Hematopoietic multipotent progenitor cell treated with erythropoietin and hydrocortisone succinate and interleukin-3 and kit ligand, for 15 days (in vitro differentiated cells): ENCODE measurements at regions not wholly inside any gene's neighbourhood (a gene's known extent, or its start where the extent isn't known, plus 50 kb on each side); places are given as distances from the start of the nearest gene placed in this dataset.
"Not testable (repeated sequence)": the region's sequence is repeated elsewhere in the genome, so short reads cannot be mapped to it uniquely, and the experiment has no call there.

Source experiments
- DNase-seq: peaks from one replicate; pipeline ENCODE4 v3.0.0-alpha.2; 2015; ENCODE audit warnings: low spot score

DNA sequence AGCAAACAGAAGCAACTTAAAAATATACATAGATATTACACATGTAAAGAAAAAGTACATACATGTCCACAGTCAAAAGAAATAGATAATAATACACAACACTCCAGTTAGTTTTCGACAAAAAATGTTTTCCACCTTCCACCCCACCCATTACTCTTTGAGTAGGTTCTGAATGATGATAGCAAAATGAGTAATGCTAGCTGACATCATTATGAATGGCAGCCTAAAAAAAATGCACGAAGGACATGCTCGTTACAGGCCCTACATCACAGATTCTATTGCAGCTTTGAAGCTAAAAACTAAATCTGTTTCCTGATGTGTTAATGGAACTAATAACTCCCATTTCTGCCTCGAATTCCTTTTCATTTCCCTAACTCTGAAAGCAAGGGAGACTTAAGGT is 578.7 kb upstream of the NETO1 start:
- DNase-seq = no peak

DNA sequence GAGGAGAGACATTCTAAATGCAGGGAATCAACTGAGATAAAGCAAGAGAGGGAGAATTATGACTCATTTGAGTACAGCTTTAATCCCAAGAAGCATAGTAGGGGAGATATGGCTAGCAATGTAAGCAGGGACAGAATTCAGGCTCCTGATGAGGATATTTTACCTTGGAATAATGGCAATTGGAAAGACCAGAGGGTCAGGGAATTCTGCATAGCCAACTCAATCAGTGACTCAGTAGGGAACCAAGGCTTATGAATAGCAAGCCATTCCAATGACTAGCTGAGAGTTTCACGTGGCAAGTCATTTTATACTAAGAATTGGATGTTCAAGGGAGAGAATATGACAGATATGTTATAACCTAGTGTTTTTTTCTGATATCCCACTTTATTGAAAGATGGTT is 563.8 kb upstream of the NETO1 start:
- no peak for DNase-seq

DNA sequence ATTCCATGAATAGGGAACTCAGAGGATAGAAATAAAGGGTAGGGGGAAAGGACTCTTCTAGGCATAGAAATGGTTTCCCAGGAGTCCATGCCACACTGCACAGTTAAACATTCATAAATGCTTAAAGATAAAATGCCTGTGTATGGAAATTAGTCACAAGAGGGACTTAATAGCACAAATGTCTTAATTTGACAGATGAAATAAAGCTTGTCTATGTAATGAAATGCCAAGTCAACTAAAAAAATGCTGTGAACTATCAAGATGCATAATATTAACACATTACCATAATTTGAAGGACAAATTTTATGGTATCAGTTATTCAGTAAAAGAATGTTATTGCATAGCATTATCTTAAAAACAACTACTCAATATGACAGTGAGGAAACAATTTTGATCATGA is 553.2 kb upstream of the NETO1 start:
- no peak for DNase-seq

DNA sequence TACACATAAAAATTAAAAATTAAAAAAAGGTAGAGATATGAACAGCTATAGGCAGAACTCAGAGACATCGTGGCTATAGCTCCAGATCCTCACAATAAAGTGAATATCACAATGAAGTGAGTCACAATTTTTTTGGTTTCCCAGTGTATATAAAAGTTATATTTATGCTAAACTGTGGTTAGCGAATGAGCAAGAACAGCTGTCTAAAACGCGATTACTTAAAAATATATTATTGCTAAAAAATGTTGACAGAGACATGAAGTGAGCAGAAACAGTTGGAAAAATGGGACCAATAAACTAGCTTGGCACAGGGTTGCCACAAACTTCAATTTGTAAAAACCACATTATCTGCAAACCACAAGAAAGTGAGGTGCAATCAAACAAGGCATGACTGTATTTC is 551.7 kb upstream of the NETO1 start:
- DNase-seq = no peak

DNA sequence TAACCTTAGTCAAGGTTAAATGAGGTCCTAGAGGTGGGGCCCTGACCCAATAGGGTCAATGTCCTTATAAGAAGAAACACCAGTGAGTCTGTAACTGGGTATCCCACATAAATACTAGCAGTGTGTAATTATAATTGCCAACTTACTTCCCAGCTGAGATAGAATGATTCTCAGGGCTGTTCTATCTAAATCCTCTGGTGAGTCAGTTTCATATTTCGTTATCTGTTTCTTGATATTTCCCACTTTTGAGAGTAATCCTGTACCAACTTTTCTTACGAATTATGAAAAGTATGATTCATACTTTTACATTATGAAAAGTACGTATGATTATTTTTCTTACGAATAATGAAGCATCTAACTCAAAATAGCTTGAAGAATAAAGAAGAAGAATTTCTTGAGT is 546.8 kb upstream of the NETO1 start:
- no peak for DNase-seq

DNA sequence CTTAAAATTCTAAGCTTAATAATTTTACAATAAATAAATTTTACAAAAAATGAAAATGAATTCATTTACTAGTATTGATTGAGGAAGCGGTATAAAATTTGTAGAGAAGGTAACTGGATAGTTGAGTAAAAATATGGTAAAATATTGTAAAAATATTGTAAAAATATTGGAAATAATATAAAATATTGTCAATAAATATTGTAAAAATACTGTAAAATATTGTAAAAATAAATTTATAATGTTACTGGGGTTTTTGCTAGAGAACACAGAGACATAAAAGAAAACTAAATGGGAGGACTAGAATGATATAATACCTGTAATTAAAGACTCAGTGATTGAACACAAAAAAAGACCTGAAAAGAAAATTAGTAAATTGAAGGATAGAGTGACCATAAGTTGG is 546.3 kb upstream of the NETO1 start:
- no peak for DNase-seq

DNA sequence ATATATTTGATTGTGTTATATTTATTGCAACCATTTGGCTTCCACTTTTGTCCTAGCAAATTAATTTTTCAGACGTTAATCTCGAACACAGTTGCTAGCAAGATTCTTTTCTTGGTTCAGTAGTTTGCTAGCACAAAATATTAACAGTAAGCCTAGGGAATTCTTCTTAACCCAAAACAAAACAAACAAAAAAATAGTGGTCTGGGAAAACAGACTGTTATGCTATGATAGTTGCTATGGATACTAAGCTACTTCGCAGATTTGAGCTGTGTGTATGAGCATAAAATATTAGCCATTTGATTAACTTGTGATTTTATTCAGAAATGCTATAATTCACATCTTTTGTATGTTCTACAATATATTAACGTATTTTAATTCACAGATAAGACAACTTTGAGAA is 541.5 kb upstream of the NETO1 start:
- DNase-seq = no peak

DNA sequence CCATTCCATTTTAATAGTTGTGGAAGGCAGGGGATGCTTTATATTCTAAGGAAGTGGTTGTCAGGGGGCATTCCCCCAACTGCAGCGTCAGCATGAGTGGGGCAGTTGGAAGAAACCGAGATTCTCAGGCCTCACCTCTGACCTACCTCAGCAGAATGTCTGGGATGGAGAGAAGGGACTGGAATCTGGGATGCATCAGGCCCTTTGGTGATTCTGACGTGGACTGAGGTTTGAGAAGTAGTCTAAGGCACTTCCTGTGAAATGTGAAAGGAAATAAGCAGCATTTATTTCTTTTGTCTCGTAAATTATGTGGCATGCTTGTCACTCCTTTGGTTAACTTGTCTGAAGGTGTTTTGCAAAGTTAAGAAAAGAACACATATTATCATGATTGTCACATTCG is 540.7 kb upstream of the NETO1 start:
- no peak for DNase-seq

DNA sequence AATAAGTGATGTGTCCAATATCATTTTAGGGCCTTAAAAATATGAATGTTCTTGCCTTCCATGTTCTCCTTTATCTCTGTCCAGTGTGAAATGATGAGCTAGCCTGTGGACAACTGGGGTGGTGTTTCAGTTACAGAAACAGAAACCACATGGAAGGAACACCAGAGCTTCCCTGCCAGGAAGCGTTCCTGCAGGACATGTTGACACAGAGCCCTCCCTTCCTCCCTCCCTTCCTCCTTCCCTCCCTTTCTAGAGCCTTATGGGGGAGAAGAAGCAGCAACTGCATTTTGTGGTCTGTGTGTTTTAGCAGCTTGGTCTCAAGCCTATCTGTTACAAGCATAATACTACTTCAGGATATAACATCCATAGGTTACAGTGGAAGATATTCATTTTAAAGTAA is 539.7 kb upstream of the NETO1 start:
- DNase-seq = no peak

DNA sequence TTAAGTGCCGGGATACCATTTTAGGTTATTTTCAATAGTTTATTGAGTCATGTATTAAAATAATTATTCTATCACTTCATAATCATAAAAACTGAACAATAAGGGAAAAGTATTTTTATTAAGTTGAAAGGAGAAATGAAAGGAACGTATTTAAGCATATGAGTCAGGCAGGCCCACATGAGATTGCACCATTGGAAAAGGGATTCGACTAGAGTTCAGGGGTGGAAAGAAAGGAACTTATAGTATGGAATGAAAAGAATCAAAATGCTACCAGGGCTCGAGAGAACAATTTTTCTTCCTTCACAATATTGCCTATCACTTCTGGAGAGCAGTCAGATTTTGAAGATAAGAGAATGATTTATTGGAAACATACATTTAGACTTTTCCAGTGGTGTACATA is 516.5 kb upstream of the NETO1 start:
- no peak for DNase-seq

DNA sequence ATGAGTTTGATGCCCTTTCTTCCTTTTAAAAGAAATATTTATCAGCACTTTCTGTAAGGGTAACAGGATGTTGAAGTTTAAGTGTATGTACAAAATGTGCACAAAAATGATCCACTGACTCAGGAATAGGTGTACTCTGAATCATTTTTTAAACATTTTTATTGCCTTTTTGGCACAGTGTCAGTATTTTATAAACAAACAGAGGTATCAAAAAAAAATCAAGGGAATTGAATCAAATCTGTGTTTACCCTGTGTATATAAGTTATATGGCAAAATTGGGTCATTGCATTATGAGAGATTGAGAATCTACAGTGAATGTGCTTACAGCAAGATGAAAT is 513.9 kb upstream of the NETO1 start:
- no peak for DNase-seq

DNA sequence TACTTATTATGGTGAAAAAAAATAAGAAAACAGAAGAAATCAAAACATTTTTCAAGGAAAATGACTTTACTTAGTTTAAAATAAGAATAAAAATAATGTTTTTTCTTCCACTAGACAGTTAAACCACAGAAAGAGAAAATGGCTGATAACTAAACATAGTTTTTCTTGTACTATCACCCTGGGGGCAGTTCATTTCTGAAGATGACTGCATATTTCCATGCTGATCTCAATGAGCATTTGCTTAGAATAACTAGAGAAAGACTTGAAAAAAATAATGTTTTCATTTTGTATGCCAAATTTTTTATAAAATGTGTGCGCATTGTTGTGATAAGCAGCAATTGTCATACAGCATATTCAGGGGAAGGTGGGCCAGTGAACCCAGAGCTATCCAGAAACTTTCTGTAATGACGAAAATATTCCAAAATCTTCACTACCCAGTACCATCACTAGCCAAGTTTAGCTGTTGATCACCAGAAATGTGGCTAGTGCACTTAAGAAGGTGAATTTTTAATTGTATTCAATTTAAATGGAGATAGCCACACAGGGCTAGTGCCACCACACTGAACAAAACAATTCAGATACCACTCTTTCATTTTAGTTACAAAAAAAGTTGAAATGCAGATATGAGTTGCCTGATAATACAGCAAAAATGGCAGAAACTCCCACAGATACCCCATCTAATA is 513.4 kb upstream of the NETO1 start:
- DNase-seq = no peak

DNA sequence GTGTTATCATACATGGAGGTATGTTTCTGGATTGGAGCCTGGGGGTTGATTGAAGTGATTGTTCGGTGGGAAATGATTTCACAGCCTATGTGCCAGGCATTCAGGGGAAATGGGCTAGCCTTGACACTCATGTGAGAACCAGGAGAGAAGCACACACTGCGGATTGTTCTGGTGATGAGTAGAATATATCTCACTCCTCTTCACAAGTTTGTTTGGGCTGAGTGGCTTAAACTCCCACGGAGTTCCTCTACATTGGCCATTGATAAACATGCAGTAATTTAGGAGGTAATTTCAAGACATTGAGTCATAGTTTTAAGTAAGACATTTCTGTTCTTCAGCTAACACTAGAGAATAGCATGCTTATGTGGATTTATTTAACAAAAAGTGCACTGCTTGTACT is 498.9 kb upstream of the NETO1 start:
- DNase-seq = no peak

DNA sequence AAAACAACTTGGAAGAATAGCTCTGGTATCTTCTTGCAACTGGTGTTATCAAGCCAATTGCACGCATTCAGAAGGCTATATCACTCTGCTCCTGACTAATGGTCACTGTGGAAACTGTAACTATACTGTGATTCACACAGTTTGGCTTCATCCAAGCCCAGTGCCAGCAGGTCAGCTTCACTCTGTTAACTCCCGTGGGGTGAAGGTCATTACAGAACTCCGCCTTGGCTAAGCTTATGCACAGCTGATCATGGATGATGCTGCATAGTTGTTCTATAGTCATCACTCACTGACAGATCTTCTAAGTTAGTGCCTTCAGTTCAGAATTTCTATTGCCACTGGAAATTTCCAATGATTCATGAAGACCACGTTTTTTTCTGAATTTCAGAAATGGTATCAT is 497.2 kb upstream of the NETO1 start:
- DNase-seq = no peak

DNA sequence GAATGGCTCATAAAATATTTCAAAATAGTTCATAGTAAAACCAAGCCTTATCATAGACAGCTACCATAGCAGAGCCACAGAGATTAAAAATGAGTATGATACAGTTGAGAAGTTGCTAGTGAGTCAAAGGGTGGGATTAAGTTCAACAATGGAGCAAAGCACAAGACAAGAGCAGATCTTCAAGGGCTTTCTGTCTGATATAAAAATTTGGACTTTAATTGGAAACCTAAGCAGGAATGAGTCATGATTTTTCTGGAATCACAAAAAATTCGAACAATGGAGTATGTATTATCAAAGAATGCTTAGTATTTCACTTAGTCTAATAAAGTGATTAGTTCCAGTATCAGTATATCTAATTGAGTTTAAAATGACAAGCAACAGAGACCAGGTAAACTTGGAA is 487.3 kb upstream of the NETO1 start:
- no peak for DNase-seq

DNA sequence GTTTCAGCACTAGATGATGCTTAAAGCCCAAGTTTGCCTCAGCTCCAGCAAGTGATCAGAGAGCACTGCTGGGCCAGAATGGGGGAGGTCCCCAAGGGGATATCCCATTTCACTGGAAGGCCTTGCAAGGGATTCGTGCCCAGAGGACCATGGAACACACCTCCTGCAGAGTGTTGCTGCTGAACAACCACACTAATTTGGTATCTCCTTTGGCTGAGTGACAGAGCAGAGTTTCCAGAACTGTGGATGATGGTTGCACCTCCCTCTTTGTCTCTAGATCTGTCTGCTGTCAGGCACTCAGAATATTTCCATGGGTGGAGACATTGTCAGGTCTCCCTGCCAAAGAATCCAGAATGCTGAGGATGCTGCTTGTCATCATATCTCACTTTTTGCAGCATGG is 484.8 kb upstream of the NETO1 start:
- no peak for DNase-seq

DNA sequence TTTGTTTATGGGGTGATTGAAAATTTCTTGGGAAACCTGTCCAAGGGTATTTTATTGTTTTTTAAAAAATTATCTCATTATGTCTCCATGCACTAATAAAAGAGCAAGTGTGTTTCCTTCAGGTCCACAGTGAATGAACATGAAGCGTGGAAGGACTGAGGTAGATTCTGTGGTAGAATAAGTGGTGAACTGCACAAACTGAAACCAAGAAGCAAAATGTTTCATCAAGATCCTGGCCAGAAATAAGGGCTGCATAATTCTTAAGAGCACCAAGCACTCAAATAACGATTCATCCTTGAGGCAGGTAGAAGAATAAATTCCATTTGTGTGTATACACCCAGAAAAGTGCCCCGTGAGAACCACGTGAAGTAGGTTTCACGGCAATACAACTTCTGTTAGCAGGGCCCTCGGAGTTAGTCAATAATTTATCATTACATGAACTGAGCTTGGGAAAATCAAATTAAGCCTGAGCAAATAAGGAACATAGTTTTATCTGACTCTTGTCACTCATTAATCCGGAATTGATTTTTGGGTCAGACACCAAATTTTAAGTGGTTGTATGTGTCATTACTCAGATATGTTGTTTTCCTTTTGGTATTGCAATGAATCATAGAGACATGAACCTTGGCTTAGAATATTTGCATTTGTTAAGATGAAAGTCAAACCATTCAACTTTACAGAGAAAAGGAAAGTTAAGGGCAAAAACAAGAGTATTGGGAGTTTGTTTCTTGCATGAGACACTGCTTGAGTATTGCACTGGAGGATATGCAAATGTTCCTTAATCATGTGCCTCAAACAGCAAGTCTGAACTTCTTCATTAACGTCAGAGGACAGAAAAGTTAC is 472.6 kb upstream of the NETO1 start:
- DNase-seq = no peak

DNA sequence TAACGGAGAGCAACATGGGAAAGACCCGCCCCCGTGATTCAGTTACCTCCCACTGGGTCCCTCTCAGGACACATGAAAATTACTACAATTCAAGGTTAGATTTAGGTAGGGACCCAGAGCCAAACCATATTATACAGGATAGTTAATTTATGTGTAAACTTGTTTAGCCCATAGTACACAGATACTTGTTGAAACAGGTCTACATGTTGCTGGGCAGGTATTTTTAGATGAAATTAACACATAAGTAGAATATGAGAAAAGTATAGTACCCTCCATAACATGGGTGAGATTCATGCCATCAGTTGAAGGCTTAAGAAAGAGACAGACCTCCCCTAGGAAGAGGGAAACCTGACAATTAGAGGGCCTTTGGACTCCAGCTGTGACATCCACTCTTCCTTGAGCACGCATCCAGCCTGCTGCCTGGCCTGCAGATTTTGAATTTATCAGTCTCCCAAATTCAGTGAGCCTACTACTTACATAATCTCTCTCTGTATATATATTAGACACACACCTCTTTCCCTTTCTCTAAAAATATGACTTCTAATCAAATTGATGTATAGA is 463.5 kb upstream of the NETO1 start:
- DNase-seq = no peak

DNA sequence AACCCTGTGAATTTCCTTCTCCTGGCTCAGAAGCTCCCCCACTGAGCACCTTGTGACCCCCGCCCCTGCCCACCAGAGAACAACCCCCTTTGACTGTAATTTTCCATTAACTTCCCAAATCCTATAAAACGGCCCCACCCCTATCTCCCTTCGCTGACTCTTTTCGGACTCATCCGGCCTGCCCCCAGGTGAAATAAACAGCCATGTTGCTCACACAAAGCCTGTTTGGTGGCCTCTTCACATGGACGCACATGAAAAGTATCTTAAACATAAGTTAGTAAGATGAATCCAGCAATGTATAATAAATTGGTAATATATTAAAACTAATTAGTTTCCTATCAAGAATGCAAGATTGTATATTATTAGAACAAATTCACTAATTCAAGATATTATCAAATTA is 462.3 kb upstream of the NETO1 start:
- not testable (repeated sequence) for DNase-seq

DNA sequence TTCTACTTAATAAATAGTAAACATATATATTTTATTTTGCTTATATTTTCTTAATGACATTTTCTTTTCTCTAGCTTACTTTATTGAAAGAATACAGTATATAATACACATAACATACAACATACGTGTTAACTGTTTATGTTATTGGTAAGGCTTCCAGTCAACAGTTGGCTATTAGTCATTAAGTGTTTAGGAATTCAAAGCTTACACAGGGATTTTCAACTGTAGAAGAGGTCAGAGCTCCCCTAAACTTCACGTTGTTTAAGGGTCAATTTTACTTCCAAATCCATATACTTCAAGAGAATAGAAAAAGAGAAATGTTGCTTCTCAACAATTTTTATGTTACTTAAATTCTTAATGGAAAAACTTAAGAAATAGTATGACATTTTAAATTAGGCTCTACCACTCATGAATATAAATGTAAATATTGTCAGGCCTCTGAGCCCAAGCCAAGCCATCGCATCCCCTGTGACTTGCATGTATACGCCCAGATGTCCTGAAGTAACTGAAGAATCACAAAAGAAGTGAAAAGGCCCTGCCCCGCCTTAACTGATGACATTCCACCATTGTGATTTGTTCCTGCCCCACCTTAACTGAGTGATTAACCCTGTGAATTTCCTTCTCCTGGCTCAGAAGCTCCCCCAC is 456.5 kb upstream of the NETO1 start:
- not testable (repeated sequence) for DNase-seq

DNA sequence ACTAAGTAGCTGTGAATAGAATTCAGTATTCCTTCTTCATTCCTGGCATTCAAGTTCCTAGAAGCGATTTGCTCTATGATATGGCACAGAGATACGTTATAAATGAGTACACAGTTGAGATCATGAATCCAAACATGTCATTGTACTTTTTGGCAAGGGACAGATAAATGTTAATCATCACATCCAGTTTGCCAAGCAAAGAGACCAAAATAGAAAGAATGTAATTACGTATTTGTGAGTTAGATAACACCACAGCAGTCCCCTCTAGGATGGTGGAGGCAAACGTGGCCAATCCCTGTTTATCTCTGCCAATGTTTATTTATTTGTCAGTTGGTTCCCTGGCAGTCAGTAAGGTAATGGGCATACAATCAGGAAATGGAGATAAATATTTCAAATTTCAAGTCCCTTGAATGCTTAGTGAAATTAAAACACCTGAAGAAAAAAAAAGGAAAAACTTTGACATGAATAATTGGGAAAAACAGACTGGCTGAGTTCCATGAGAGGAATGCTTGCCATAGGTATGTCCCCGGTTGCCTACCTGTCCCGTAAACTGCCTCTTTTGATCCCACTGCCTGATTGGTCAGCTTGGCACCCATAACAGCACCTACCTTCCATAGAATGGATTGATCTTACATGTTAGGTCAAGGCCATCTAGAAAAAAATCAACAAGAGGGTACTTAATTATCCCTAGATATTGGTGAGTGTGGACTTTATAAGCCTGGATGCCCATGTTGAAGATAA is 451.1 kb upstream of the NETO1 start:
- DNase-seq = no peak

DNA sequence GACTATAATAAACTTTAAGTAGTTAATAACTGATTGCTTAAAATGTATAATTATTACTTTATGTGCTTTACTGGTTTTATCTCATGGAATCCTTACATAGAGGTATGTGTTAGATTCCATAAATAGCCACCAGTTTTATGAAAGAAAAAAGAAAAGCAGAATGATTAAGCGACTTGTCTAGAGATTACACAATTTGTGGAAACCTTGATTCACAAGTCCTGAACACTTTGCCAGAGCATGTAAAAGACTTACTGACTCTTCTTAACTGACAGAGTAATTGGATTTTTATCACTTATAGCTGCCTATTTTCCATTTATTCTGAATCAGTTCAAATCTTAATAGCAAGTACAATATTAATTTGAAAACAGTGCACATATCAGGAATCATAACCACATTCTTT is 448.7 kb upstream of the NETO1 start:
- DNase-seq = no peak
